ENCODE measurements at regions not wholly inside any gene's neighbourhood (a gene's known extent, or its start where the extent isn't known, plus 50 kb on each side); places are given as distances from the start of the nearest gene placed in this dataset.

GRCh38 chr10:98332623-98333269 is 64.8 kb upstream of the LOXL4 start:
- DNase-seq: no peak
- CTCF ChIA-PET: interaction anchor here (1.4 kb wide), 1 partner anchor 24 kb away, joined by 4 read pairs; no protein-coding TSS in a partner anchor

GRCh38 chr10:98331885-98332284 is 63.9 kb upstream of the LOXL4 start:
- ChIA-PET POLR2A (no interaction called here), CTCF (interaction anchor here (1.4 to 1.7 kb wide), 2 partner anchors 23 to 70 kb away, joined by 4 read pairs; no protein-coding TSS in a partner anchor)
- H3K36me3 Mint-ChIP-seq: no peaks in the 10 kb centered on the region
- H3K4me1 Mint-ChIP-seq: no peaks in the 10 kb centered on the region
- no peak overlapping the region for H3K4me3 Mint-ChIP-seq
- H3K36me3 ChIP-seq (ENCODE audit: insufficient read depth, low read length): no peaks in the 10 kb centered on the region
- H3K27ac ChIP-seq (ENCODE audit: low read depth, low read length): no peak overlapping the region
- no peak overlapping the region for H3K4me3 ChIP-seq (ENCODE audit: low read length)
- no peaks in the 10 kb centered on the region for H3K27me3 ChIP-seq (ENCODE audit: insufficient read depth, low read length, poor library complexity, severe bottlenecking)
- peak in 1 of 5 donors; percentile 9 for DNase-seq
- no peaks in the 10 kb centered on the region for H3K9me3 ChIP-seq (ENCODE audit: low read length)
- no peaks in the 10 kb centered on the region for H3K4me1 ChIP-seq (ENCODE audit: insufficient read depth, low read length)
- H3K27ac Mint-ChIP-seq: peak overlapping the region in 1 of 8 donors; percentile 69
- H3K27me3 Mint-ChIP-seq: peaks cover 5 to 9% of the 10 kb centered on the region in 2 donors
- peaks cover 0 to 2% (median 0%) of the 10 kb centered on the region in 5 donors for H3K9me3 Mint-ChIP-seq

More at GRCh38 chr10:98332623-98333269, 64.8 kb upstream of the LOXL4 start:
- Histone ChIP-seq H3K9me3 (ENCODE audit: low read length) (no peaks in the 10 kb centered on the region), H3K27ac (ENCODE audit: low read depth, low read length) (no peak overlapping the region), H3K36me3 (ENCODE audit: insufficient read depth, low read length) (no peaks in the 10 kb centered on the region), H3K4me3 (ENCODE audit: low read length) (no peak overlapping the region), H3K4me1 (ENCODE audit: insufficient read depth, low read length) (no peaks in the 10 kb centered on the region), H3K27me3 (ENCODE audit: insufficient read depth, low read length, poor library complexity, severe bottlenecking) (no peaks in the 10 kb centered on the region)
- H3K27ac Mint-ChIP-seq: peak overlapping the region in 1 of 8 donors; percentile 14
- H3K36me3 Mint-ChIP-seq: no peaks in the 10 kb centered on the region
- H3K9me3 Mint-ChIP-seq: peaks cover 0 to 2% (median 0%) of the 10 kb centered on the region in 5 donors
- H3K4me3 Mint-ChIP-seq: no peak overlapping the region
- POLR2A ChIA-PET: no interaction called here
- peaks cover 5 to 7% of the 10 kb centered on the region in 2 donors for H3K27me3 Mint-ChIP-seq
- no peaks in the 10 kb centered on the region for H3K4me1 Mint-ChIP-seq

DNA sequence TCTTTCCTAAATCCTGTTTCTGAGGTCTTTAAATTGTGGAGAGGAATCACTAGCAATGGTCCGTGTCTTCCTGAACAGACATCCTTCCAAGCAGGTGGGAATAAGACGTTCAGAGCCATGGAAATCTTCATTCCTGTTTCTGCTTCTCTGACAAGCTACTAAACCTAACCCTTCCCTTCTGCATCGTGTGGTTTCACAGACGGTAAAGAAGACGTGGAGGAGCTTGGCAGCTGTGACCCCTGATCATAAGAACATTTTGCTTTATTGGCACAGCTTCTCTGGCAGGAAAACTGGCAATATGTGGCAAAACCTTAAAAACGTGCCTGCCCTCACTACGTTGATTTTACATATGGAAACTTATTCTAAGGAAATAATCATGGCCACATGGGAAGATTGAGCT is 63.0 kb upstream of the LOXL4 start:
- H3K27ac ChIP-seq (ENCODE audit: low read depth, low read length): no peak overlapping the region
- H3K4me1 Mint-ChIP-seq: no peaks in the 10 kb centered on the region
- peak overlapping the region in 1 of 8 donors; percentile 37 for H3K27ac Mint-ChIP-seq
- no peaks in the 10 kb centered on the region for H3K36me3 ChIP-seq (ENCODE audit: insufficient read depth, low read length)
- H3K4me3 ChIP-seq (ENCODE audit: low read length): no peak overlapping the region
- peaks cover 0 to 2% (median 0%) of the 10 kb centered on the region in 5 donors for H3K9me3 Mint-ChIP-seq
- H3K27me3 Mint-ChIP-seq: peaks cover 5 to 15% of the 10 kb centered on the region in 2 donors
- no peaks in the 10 kb centered on the region for H3K27me3 ChIP-seq (ENCODE audit: insufficient read depth, low read length, poor library complexity, severe bottlenecking)
- no peak for DNase-seq
- no peak overlapping the region for H3K4me3 Mint-ChIP-seq
- H3K36me3 Mint-ChIP-seq: no peaks in the 10 kb centered on the region
- CTCF ChIA-PET: interaction anchor here (1.7 kb wide), 1 partner anchor 69 kb away, joined by 4 read pairs; no protein-coding TSS in a partner anchor
- H3K9me3 ChIP-seq (ENCODE audit: low read length): no peaks in the 10 kb centered on the region
- no peaks in the 10 kb centered on the region for H3K4me1 ChIP-seq (ENCODE audit: insufficient read depth, low read length)
- POLR2A ChIA-PET: no interaction called here

- H3K9me3 ChIP-seq (ENCODE audit: low read length): no peaks in the 10 kb centered on the region
- Mint-ChIP-seq H3K4me3 (no peak overlapping the region), H3K36me3 (no peaks in the 10 kb centered on the region), H3K27ac (no peak overlapping the region), H3K27me3 (peaks cover 9 to 16% of the 10 kb centered on the region in 2 donors), H3K9me3 (peaks cover 0 to 2% (median 0%) of the 10 kb centered on the region in 5 donors), H3K4me1 (no peaks in the 10 kb centered on the region)
- no peak overlapping the region for H3K27ac ChIP-seq (ENCODE audit: low read depth, low read length)
- H3K4me3 ChIP-seq (ENCODE audit: low read length): no peak overlapping the region
- POLR2A ChIA-PET: no interaction called here
- CTCF ChIA-PET: interaction anchor here (1.5 kb wide), 1 partner anchor 25 kb away, joined by 3 read pairs; no protein-coding TSS in a partner anchor
- no peak for DNase-seq
- H3K27me3 ChIP-seq (ENCODE audit: insufficient read depth, low read length, poor library complexity, severe bottlenecking): no peaks in the 10 kb centered on the region
- no peaks in the 10 kb centered on the region for H3K36me3 ChIP-seq (ENCODE audit: insufficient read depth, low read length)
- no peaks in the 10 kb centered on the region for H3K4me1 ChIP-seq (ENCODE audit: insufficient read depth, low read length)
These were observed 60.6 kb upstream of the LOXL4 start for GRCh38 chr10:98328640-98329039.

DNA sequence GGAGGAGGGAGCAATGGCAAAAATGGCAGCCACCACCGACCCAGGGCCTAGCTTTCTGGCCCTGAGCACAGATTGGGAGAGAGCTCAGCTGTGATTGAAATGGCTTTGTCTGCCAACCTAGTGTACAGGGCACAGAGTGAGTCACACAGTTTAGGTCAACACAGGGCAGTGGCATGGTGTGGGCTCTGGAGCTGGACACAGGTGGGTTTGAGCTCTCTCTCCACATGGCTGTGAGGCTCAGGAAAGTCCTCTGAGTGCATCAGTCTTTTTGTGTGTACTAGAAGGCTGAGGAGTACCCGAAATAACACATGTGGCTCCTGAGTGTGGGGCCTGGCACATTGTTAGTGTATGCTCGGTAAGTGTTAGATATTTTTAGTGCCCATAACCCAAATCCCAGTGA is 60.2 kb upstream of the LOXL4 start:
- no peak overlapping the region for H3K4me3 Mint-ChIP-seq
- POLR2A ChIA-PET: no interaction called here
- H3K36me3 Mint-ChIP-seq: no peaks in the 10 kb centered on the region
- no peaks in the 10 kb centered on the region for H3K4me1 ChIP-seq (ENCODE audit: insufficient read depth, low read length)
- no peaks in the 10 kb centered on the region for H3K36me3 ChIP-seq (ENCODE audit: insufficient read depth, low read length)
- H3K9me3 ChIP-seq (ENCODE audit: low read length): no peaks in the 10 kb centered on the region
- no peaks in the 10 kb centered on the region for H3K4me1 Mint-ChIP-seq
- H3K9me3 Mint-ChIP-seq: peaks cover 0 to 2% (median 0%) of the 10 kb centered on the region in 5 donors
- H3K4me3 ChIP-seq (ENCODE audit: low read length): no peak overlapping the region
- no peak for DNase-seq
- H3K27me3 ChIP-seq (ENCODE audit: insufficient read depth, low read length, poor library complexity, severe bottlenecking): no peaks in the 10 kb centered on the region
- no peak overlapping the region for H3K27ac ChIP-seq (ENCODE audit: low read depth, low read length)
- CTCF ChIA-PET: interaction anchor here (1.5 kb wide), 1 partner anchor 25 kb away, joined by 3 read pairs; no protein-coding TSS in a partner anchor
- H3K27me3 Mint-ChIP-seq: peaks cover 9 to 16% of the 10 kb centered on the region in 2 donors
- peak overlapping the region in 1 of 8 donors; percentile 7 for H3K27ac Mint-ChIP-seq

DNA sequence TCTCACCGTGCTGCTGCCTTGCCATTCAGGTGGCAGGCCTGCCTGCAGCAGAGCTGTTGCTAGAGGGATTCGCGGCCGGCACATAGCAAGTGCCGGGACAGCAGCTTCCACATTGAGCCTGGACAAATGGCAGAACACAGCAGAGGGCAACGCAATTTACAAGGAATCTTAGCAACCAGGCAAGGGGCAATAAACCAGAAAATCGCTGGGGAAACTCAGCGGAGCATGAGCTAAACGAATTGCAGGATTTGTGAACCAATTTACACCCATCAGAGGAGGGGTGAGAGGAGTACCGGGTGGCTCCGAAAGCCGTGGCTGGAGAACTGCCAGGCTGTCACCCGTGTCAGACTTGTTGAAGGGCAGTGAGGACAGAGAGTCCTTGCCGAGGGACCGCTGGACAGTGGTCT is 58.6 kb upstream of the LOXL4 start:
- no peak overlapping the region for H3K4me3 Mint-ChIP-seq
- peaks cover 7 to 16% of the 10 kb centered on the region in 2 donors for H3K27me3 Mint-ChIP-seq
- Histone ChIP-seq H3K4me3 (ENCODE audit: low read length) (no peak overlapping the region), H3K36me3 (ENCODE audit: insufficient read depth, low read length) (no peaks in the 10 kb centered on the region), H3K9me3 (ENCODE audit: low read length) (no peaks in the 10 kb centered on the region), H3K27ac (ENCODE audit: low read depth, low read length) (no peak overlapping the region), H3K4me1 (ENCODE audit: insufficient read depth, low read length) (no peaks in the 10 kb centered on the region), H3K27me3 (ENCODE audit: insufficient read depth, low read length, poor library complexity, severe bottlenecking) (no peaks in the 10 kb centered on the region)
- POLR2A ChIA-PET: no interaction called here
- CTCF ChIA-PET: no interaction called here
- no peaks in the 10 kb centered on the region for H3K4me1 Mint-ChIP-seq
- H3K27ac Mint-ChIP-seq: no peak overlapping the region
- no peak for DNase-seq
- H3K36me3 Mint-ChIP-seq: no peaks in the 10 kb centered on the region
- peaks cover 0 to 2% (median 0%) of the 10 kb centered on the region in 5 donors for H3K9me3 Mint-ChIP-seq

DNA sequence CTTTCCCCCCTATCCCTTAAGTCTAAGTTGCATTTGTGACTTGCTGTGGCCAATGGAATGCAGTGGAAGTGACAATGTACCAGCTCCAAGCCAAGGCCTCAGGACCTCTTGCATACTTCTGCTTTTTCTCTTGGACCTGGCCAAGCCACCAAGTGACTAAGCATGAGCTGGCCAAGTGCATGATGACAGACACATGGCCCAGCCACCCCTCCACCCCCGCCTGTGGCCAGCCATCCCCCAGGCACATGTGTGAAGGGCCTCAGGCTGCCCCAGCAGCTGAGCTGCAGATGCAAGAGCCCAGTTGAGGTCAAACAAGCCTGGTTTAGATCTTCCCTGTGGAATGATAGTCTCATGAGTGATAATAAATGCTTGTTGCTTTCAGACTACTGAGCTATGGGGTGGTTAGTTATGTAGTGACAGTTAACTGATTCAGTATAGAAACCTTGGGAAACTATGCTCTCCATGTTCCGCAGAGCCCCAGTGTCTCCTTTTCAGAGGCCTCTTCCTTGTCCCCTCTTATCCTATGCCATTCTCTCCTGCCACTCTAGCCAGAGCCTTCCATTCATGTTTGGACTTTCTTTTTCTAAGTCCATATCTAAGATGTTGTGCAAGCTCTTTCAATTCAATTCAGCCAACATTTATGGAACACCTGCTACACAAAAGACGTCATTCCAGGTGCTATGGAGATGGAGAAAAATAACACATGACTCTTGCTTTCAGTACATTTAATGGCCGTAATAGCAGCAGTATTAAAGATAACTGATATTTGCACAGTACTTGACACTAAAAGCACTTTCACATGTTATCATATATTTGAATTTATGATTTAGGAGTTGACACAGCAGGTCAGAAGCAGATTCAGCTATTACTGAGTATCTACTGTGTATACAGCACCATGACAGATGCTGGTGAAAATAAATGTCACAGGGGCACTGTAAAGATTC is 55.5 kb upstream of the LOXL4 start:
- Histone ChIP-seq H3K27ac (ENCODE audit: low read depth, low read length) (no peak overlapping the region), H3K9me3 (ENCODE audit: low read length) (no peaks in the 10 kb centered on the region), H3K4me3 (ENCODE audit: low read length) (no peak overlapping the region), H3K36me3 (ENCODE audit: insufficient read depth, low read length) (no peaks in the 10 kb centered on the region), H3K27me3 (ENCODE audit: insufficient read depth, low read length, poor library complexity, severe bottlenecking) (no peaks in the 10 kb centered on the region), H3K4me1 (ENCODE audit: insufficient read depth, low read length) (no peaks in the 10 kb centered on the region)
- ChIA-PET POLR2A (no interaction called here), CTCF (interaction anchor here (2.2 kb wide), 1 partner anchor 10 kb away, joined by 6 read pairs; no protein-coding TSS in a partner anchor)
- Mint-ChIP-seq H3K36me3 (no peaks in the 10 kb centered on the region), H3K9me3 (peaks cover 0 to 1% (median 0%) of the 10 kb centered on the region in 5 donors), H3K27me3 (peaks cover 8 to 22% of the 10 kb centered on the region in 2 donors), H3K4me3 (no peak overlapping the region), H3K27ac (no peak overlapping the region), H3K4me1 (no peaks in the 10 kb centered on the region)
- no peak for DNase-seq
